ENCODE measurements at regions not wholly inside any gene's neighbourhood (a gene's known extent, or its start where the extent isn't known, plus 50 kb on each side); places are given as distances from the start of the nearest gene placed in this dataset.

GRCh38 chr1:2865571-2866421 lies 64.3 kb upstream of the TTC34 start:
- no peak for DNase-seq (ENCODE audit: low read depth)

GRCh38 chr1:2866422-2867086 lies 65.1 kb upstream of the TTC34 start:
- no peak for DNase-seq (ENCODE audit: low read depth)

GRCh38 chr1:2867087-2867425 lies 65.6 kb upstream of the TTC34 start:
- no peak for DNase-seq (ENCODE audit: low read depth)

GRCh38 chr1:2867861-2868260 lies 66.4 kb upstream of the TTC34 start:
- DNase-seq (ENCODE audit: low read depth) = no peak

- DNase-seq (ENCODE audit: low read depth) = no peak
These were observed 67.2 kb upstream of the TTC34 start for GRCh38 chr1:2868571-2869195.

GRCh38 chr1:2871246-2871815 lies 69.8 kb upstream of the TTC34 start:
- no peak for DNase-seq (ENCODE audit: low read depth)

- no peak for DNase-seq (ENCODE audit: low read depth)
These were observed 72.7 kb upstream of the TTC34 start for GRCh38 chr1:2874207-2874606.

- no peak for DNase-seq (ENCODE audit: low read depth)
These were observed 73.4 kb upstream of the TTC34 start for GRCh38 chr1:2874607-2875480.

GRCh38 chr1:2875707-2876561 lies 74.4 kb upstream of the TTC34 start:
- no peak for DNase-seq (ENCODE audit: low read depth)

- no peak for DNase-seq (ENCODE audit: low read depth)
These were observed 75.4 kb upstream of the TTC34 start for GRCh38 chr1:2876846-2877245.

- DNase-seq (ENCODE audit: low read depth) = no peak
These were observed 75.9 kb upstream of the TTC34 start for GRCh38 chr1:2877391-2877790.

- DNase-seq (ENCODE audit: low read depth) = no peak
These were observed 77.1 kb upstream of the TTC34 start for GRCh38 chr1:2878591-2878990.

- DNase-seq (ENCODE audit: low read depth) = no peak
These were observed 77.5 kb upstream of the TTC34 start for GRCh38 chr1:2879026-2879425.

GRCh38 chr1:2879591-2879990 lies 78.1 kb upstream of the TTC34 start:
- no peak for DNase-seq (ENCODE audit: low read depth)

GRCh38 chr1:2880086-2880485 lies 78.6 kb upstream of the TTC34 start:
- no peak for DNase-seq (ENCODE audit: low read depth)

GRCh38 chr1:2880812-2881295 lies 79.4 kb upstream of the TTC34 start:
- no peak for DNase-seq (ENCODE audit: low read depth)

- DNase-seq (ENCODE audit: low read depth) = no peak
These were observed 80.1 kb upstream of the TTC34 start for GRCh38 chr1:2881556-2881955.

- DNase-seq (ENCODE audit: low read depth) = no peak
These were observed 81.6 kb upstream of the TTC34 start for GRCh38 chr1:2882966-2883696.

- no peak for DNase-seq (ENCODE audit: low read depth)
These were observed 83.5 kb upstream of the TTC34 start for GRCh38 chr1:2885001-2885400.

- no peak for DNase-seq (ENCODE audit: low read depth)
These were observed 85.1 kb upstream of the TTC34 start for GRCh38 chr1:2886631-2887030.

Data from activated T-cell treated with anti-CD3 and anti-CD28 coated beads for 48 hours (primary cell).